PC-3 (cell line): ENCODE measurements at regions not wholly inside any gene's neighbourhood (a gene's known extent, or its start where the extent isn't known, plus 50 kb on each side); places are given as distances from the start of the nearest gene placed in this dataset.
"Not testable (repeated sequence)": the region's sequence is repeated elsewhere in the genome, so short reads cannot be mapped to it uniquely, and the experiment has no call there.

Source experiments
- CTCF ChIP-seq: fragments of 300-600 bp; sonication (generic); conservative IDR thresholded peaks from 2 replicates; pipeline ENCODE4 v1.5.1; 2017; ENCODE audit warnings: antibody characterized with exemption, low read depth, mild to moderate bottlenecking, low read length
- EZH2 ChIP-seq: fragments of 300-600 bp; sonication (generic); IDR thresholded peaks from one replicate; pipeline ENCODE4 v1.6.1; 2017; ENCODE audit warnings: antibody characterized with exemption, mild to moderate bottlenecking, low read length; ENCODE audit not compliant: unreplicated experiment

GRCh38 chr11:89658767-89659166 is 51.3 kb upstream of the TRIM77 start:
- not testable (repeated sequence) for TF ChIP-seq EZH2, CTCF
